ENCODE measurements at regions not wholly inside any gene's neighbourhood (a gene's known extent, or its start where the extent isn't known, plus 50 kb on each side); places are given as distances from the start of the nearest gene placed in this dataset.
A peak's percentile ranks its signal among the peaks of the same experiment; 100 is the strongest.
"Not testable (repeated sequence)": the region's sequence is repeated elsewhere in the genome, so short reads cannot be mapped to it uniquely, and the experiment has no call there.

- DNase-seq: no peak
Measured at GRCh38 chr21:35441868-35442582, 392.9 kb upstream of the RUNX1 start.

- peak; percentile 35 for DNase-seq
Measured at GRCh38 chr21:35438643-35439404, 389.7 kb upstream of the RUNX1 start.

- no peak for DNase-seq
Measured at GRCh38 chr21:35437941-35438340, 388.8 kb upstream of the RUNX1 start.

GRCh38 chr21:35436899-35437298 is 387.8 kb upstream of the RUNX1 start:
- DNase-seq: no peak

- DNase-seq: not testable (repeated sequence)
Measured at GRCh38 chr21:35432601-35433000, 383.5 kb upstream of the RUNX1 start.

GRCh38 chr21:35430260-35430659 is 381.2 kb upstream of the RUNX1 start:
- no peak for DNase-seq

- no peak for DNase-seq
Measured at GRCh38 chr21:35428937-35429336, 379.8 kb upstream of the RUNX1 start.

- DNase-seq: no peak
Measured at GRCh38 chr21:35428489-35428888, 379.4 kb upstream of the RUNX1 start.

GRCh38 chr21:35428001-35428320 is 378.9 kb upstream of the RUNX1 start:
- DNase-seq: peak; percentile 31

- no peak for DNase-seq
Measured at GRCh38 chr21:35427320-35428000, 378.4 kb upstream of the RUNX1 start.

- DNase-seq: no peak
Measured at GRCh38 chr21:35426897-35427296, 377.8 kb upstream of the RUNX1 start.

GRCh38 chr21:35426469-35426868 is 377.4 kb upstream of the RUNX1 start:
- DNase-seq: no peak

GRCh38 chr21:35424122-35424521 is 375.0 kb upstream of the RUNX1 start:
- no peak for DNase-seq

- no peak for DNase-seq
Measured at GRCh38 chr21:35423709-35424108, 374.6 kb upstream of the RUNX1 start.

- DNase-seq: no peak
Measured at GRCh38 chr21:35422011-35422410, 372.9 kb upstream of the RUNX1 start.

GRCh38 chr21:35421221-35421620 is 372.1 kb upstream of the RUNX1 start:
- DNase-seq: no peak

GRCh38 chr21:35420656-35421055 is 371.6 kb upstream of the RUNX1 start:
- no peak for DNase-seq

- no peak for DNase-seq
Measured at GRCh38 chr21:35417762-35418161, 368.7 kb upstream of the RUNX1 start.

GRCh38 chr21:35416866-35417489 is 367.9 kb upstream of the RUNX1 start:
- no peak for DNase-seq

- DNase-seq: no peak
Measured at GRCh38 chr21:35414507-35415139, 365.5 kb upstream of the RUNX1 start.

- no peak for DNase-seq
Measured at GRCh38 chr21:35414056-35414455, 365.0 kb upstream of the RUNX1 start.

- no peak for DNase-seq
Measured at GRCh38 chr21:35412231-35412630, 363.1 kb upstream of the RUNX1 start.

GRCh38 chr21:35411434-35411833 is 362.3 kb upstream of the RUNX1 start:
- DNase-seq: no peak
